Heart right ventricle (tissue), 16 donors: ENCODE measurements at regions not wholly inside any gene's neighbourhood (a gene's known extent, or its start where the extent isn't known, plus 50 kb on each side); places are given as distances from the start of the nearest gene placed in this dataset.

Experiments
- ATAC-seq, 8 donors: fragments of 200-7000 bp; cut with Tn5 transposase; one replicate each; pipeline ENCODE4 v1.9.1; 2020; ENCODE audit warnings: mild to moderate bottlenecking in 8 of 8, moderate library complexity in 8 of 8, moderate number of reproducible peaks in 1 of 8
- DNase-seq, 2 donors: peaks; one replicate each; pipeline ENCODE4 v3.0.0-alpha.2; 2020
- H3K27ac ChIP-seq, 10 donors: fragments of 200-600 bp; sonication (generic) in 2 of 10; one replicate each; pipeline versions ENCODE4 v1.5.0 to v1.8.0; 2020 to 2022; ENCODE audit warnings: mild to moderate bottlenecking in 3 of 10
- H3K27me3 ChIP-seq, 7 donors: fragments of 200-600 bp; one replicate each; pipeline ENCODE4 v1.8.0; 2021 to 2022; ENCODE audit warnings: mild to moderate bottlenecking in 2 of 7
- H3K36me3 ChIP-seq, 9 donors: fragments of 200-600 bp; sonication (generic) in 1 of 9; one replicate each; pipeline versions ENCODE4 v1.5.0 to v1.8.0; 2020 to 2022; ENCODE audit warnings: mild to moderate bottlenecking in 2 of 9
- H3K4me1 ChIP-seq, 9 donors: fragments of 200-600 bp; sonication (generic) in 1 of 9; one replicate each; pipeline versions ENCODE4 v1.5.0 to v1.8.0; 2020 to 2022; ENCODE audit warnings: mild to moderate bottlenecking in 4 of 9
- H3K4me3 ChIP-seq, 10 donors: fragments of 200-600 bp; sonication (generic) in 2 of 10; one replicate each; pipeline versions ENCODE4 v1.5.0 to v1.8.0; 2020 to 2022; ENCODE audit warnings: mild to moderate bottlenecking in 7 of 10, moderate library complexity in 2 of 10
- H3K9me3 ChIP-seq, 11 donors: fragments of 200-600 bp in 10 of 11; sonication (generic) in 2 of 11; one replicate each; pipeline versions ENCODE4 v1.5.0 to v1.8.0; 2013 to 2022; ENCODE audit warnings: mild to moderate bottlenecking in 2 of 11, control low read depth in 1 of 11, moderate library complexity in 1 of 11
- WGBS, 2 donors: extraction: QIAGEN DNeasy Blood & Tissue Kit; methylation state at CpG; one replicate each; pipeline ENCODE4 v1.1.7; 2013; ENCODE audit warnings: inconsistent platforms in 1 of 2; 5-methylcytosine and 5-hydroxymethylcytosine counted together
- intact Hi-C, 10 donors: fragments of 100-400 bp; cut with DNase I; formaldehyde crosslinking; loops; one replicate each; pipeline versions ENCODE4 v1.11.1 to v1.14.2; 2022
- TF ChIP-seq, protein P1 (sequence below), 9 donors: fragments of 200-600 bp; sonication (generic) in 2 of 9; IDR thresholded peaks; one replicate each; pipeline versions ENCODE4 v1.5.0 to v1.8.0; 2021 to 2022; ENCODE audit warnings: antibody characterized with exemption in 9 of 9, mild to moderate bottlenecking in 5 of 9, moderate library complexity in 1 of 9
- donor health status: Arrhythmogenic right ventricular cardiomyopathy.
- donor health status: ischemic (EF 13 %, LVEDD 7.1; RV severe dilation, severe dysfunction).
- donor health status: healthy with polysubstance abuse.
- donor health status: DM: no; HTN: yes; CAD: no.
- donor health status: DM: no; HTN: no; CAD: no.
- donor health status: ischemic (EF 25% LVEDD 6.9; RV normal size, moderate dysfunction).
- donor health status: ischemic (EF 25% LVEDD 5.7; RV mildly dilated, moderate dysfunction).
- donor health status: healthy.
- donor health status: DM: yes; HTN: yes; CAD: no.
- donor health status: Ischemic cardiomyopathy.
- donor health status: ischemic (EF 35%, LVEDD 5.7; RV mildly dilated, moderate dysfunction).
- donor health status: nonischemic (EF 11% LVEDD 7.7; RV severe dilation, severe dysfunction).
- donor health status: DM: yes; HTN: yes; CAD: no.
- donor health status: PGD.
- donor health status: ischemic (EF 29% LVEDD 5.4; RV normal size, mild dysfunction).
- donor health status: nonischemic (EF 23%, LVEDD 6.1; RV moderate dilation, normal function).

DNA sequence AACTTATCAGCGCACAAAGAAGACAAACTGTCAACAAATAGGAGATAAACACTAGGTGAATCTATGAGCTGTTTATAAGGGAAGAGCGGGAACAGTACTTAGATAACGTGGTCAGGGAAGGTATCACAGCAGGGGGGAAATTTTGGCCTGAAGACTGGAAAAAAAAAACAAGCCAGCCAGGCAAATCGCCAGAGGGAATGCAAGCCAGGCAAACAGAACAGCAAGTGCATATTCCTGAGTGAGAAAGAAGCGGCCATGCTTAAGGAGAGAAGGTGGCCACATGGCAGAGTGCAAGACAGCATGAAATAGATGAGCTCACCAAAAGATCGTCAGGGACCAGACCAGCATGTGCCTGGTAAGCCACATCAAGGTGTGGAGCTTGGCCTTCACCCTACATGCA is 466.5 kb upstream of the ARID1B start:
- WGBS, 2 donors: 57 to 64% methylated on average over 6 of the region's 6 CpGs
- H3K27me3 ChIP-seq: no peaks in the 10 kb centered on the region
- H3K36me3 ChIP-seq: no peaks in the 10 kb centered on the region
- H3K9me3 ChIP-seq: no peaks in the 10 kb centered on the region
- intact Hi-C loops: no loop called here
- ATAC-seq (no peak), DNase-seq (no peak)
- no peak overlapping the region for H3K27ac ChIP-seq
- TF ChIP-seq, protein P1, sequence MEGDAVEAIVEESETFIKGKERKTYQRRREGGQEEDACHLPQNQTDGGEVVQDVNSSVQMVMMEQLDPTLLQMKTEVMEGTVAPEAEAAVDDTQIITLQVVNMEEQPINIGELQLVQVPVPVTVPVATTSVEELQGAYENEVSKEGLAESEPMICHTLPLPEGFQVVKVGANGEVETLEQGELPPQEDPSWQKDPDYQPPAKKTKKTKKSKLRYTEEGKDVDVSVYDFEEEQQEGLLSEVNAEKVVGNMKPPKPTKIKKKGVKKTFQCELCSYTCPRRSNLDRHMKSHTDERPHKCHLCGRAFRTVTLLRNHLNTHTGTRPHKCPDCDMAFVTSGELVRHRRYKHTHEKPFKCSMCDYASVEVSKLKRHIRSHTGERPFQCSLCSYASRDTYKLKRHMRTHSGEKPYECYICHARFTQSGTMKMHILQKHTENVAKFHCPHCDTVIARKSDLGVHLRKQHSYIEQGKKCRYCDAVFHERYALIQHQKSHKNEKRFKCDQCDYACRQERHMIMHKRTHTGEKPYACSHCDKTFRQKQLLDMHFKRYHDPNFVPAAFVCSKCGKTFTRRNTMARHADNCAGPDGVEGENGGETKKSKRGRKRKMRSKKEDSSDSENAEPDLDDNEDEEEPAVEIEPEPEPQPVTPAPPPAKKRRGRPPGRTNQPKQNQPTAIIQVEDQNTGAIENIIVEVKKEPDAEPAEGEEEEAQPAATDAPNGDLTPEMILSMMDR (IDR thresholded peaks at IDR 0.05): no peak
- H3K4me3 ChIP-seq: no peak overlapping the region
- H3K4me1 ChIP-seq: no peaks in the 10 kb centered on the region

DNA sequence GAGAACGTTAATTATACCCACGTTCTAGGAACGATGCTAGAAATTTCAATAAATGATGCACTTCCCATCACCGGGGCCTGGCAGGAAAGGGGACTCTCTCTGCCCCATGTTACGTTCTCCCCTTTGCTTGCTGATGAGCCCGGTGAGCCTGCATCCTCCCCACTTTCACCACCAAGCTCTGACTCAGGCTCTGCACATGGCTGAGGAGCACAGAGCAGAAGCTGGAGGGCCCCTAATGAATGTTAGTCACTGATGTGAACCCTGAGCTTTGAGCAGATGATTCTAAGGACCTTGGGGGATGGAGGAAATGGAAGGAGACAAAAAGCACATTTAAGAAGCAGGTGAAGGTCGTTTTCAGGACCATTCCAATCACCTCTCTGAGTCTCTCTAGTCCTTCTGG is 468.2 kb upstream of the ARID1B start:
- Histone ChIP-seq H3K27me3 (no peaks in the 10 kb centered on the region), H3K4me1 (no peaks in the 10 kb centered on the region), H3K27ac (no peak overlapping the region), H3K36me3 (no peaks in the 10 kb centered on the region), H3K4me3 (no peak overlapping the region), H3K9me3 (no peaks in the 10 kb centered on the region)
- intact Hi-C loops: no loop called here
- DNase-seq: no peak
- TF ChIP-seq, protein P1 (IDR thresholded peaks at IDR 0.05): no peak
- 86% methylated on average over 7 of the region's 7 CpGs for WGBS, 2 donors
- ATAC-seq: no peak

DNA sequence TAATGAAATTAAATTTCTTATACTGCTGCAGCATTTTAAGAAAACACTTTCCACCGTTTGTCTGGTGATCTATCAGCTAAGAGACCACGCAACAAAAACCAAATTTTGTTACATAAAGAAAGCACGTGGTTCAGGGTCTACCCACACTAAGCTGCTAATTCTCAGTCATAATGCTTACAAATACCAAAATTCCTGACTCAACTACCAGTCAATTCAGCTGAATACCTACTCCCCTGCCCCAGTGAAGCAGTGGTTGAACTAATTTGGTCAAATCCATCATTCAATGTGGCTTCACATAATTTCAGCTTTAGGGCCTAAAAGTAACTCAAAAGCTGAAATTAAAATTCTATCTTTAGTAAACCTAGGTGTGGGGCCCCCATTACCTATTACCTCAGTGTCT is 468.6 kb upstream of the ARID1B start:
- 72 to 90% methylated on average over 3 of the region's 3 CpGs for WGBS, 2 donors
- Histone ChIP-seq H3K4me1 (no peaks in the 10 kb centered on the region), H3K27me3 (no peaks in the 10 kb centered on the region), H3K36me3 (no peaks in the 10 kb centered on the region), H3K9me3 (no peaks in the 10 kb centered on the region), H3K4me3 (no peak overlapping the region), H3K27ac (no peak overlapping the region)
- no peak for DNase-seq
- ATAC-seq: no peak
- intact Hi-C loops: no loop called here
- TF ChIP-seq, protein P1 (IDR thresholded peaks at IDR 0.05): no peak

DNA sequence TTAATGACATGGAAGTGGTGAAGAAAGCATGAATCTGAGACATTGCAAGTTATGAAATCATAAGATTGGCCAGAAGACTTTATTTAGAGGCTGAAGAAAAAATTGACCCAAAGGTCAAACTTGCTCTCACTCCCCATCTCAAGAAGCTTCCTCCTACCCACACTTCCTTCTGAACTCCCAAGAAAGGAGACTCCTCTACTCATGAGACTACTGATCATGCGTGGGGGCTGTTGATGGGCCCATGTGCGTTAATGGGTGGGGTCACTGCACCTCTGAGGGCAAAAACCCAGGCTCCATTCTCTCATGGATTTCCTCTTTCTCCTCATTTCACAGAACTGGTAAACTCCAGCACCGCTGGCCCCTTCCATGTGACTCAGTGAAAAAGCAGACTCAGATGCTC is 470.6 kb upstream of the ARID1B start:
- WGBS, 2 donors: 90 to 95% methylated on average over 3 of the region's 3 CpGs
- ATAC-seq: no peak
- no peak for DNase-seq
- H3K36me3 ChIP-seq: no peaks in the 10 kb centered on the region
- intact Hi-C loops: no loop called here
- H3K27ac ChIP-seq: no peak overlapping the region
- H3K27me3 ChIP-seq: no peaks in the 10 kb centered on the region
- H3K4me3 ChIP-seq: no peak overlapping the region
- peaks cover 0 to 11% (median 0%) of the 10 kb centered on the region in 11 donors for H3K9me3 ChIP-seq
- TF ChIP-seq, protein P1 (IDR thresholded peaks at IDR 0.05): no peak
- H3K4me1 ChIP-seq: no peaks in the 10 kb centered on the region

DNA sequence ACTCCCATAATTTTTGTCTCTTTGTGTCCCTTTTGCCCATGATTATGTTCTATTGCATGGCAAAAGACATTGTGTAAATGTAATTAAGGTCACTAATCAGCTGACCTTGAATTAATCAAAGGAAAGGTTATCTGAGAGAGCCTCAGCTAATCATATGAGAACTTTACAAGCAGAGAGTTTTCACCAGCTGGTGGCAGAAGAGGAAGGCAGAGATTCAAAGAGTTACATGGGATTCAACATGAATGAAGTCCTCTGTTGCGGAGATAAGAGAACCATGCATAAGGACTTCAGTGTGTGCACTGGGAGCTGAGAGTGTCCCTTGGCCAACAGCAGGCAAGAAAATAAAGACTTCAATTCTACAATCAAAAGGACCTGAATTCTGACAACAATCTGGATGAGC is 494.1 kb upstream of the ARID1B start:
- peaks cover 0 to 14% (median 7%) of the 10 kb centered on the region in 9 donors for H3K4me1 ChIP-seq
- H3K27ac ChIP-seq: no peak overlapping the region
- ATAC-seq (no peak), DNase-seq (no peak)
- H3K36me3 ChIP-seq: no peaks in the 10 kb centered on the region
- H3K9me3 ChIP-seq: peaks cover 0 to 14% (median 0%) of the 10 kb centered on the region in 11 donors
- no peak overlapping the region for H3K4me3 ChIP-seq
- TF ChIP-seq, protein P1 (IDR thresholded peaks at IDR 0.05): no peak
- WGBS, 2 donors: 93 to 97% methylated on average over 1 of the region's 1 CpG
- no peaks in the 10 kb centered on the region for H3K27me3 ChIP-seq
- intact Hi-C loops: no loop called here
